Testis (tissue), 2 donors: ENCODE measurements at regions not wholly inside any gene's neighbourhood (a gene's known extent, or its start where the extent isn't known, plus 50 kb on each side); places are given as distances from the start of the nearest gene placed in this dataset.

Experiments
- CTCF ChIP-seq, 3 experiments: fragments of 450-650 bp in 2 of 3; fragments of 200-600 bp in 1 of 3; sonication (generic) in 1 of 3; IDR thresholded peaks; one replicate each; pipeline ENCODE4 v1.5.1; 2016 to 2019; ENCODE audit warnings: antibody characterized with exemption in 3 of 3, mild to moderate bottlenecking in 2 of 3, moderate library complexity in 1 of 3
- POLR2A ChIP-seq: fragments of 450-650 bp; IDR thresholded peaks from one replicate; pipeline ENCODE4 v1.6.1; 2017; ENCODE audit warnings: antibody characterized with exemption, mild to moderate bottlenecking, moderate library complexity

- TF ChIP-seq CTCF (IDR thresholded peaks at IDR 0.05) (no peak), POLR2A (no peak)
These were observed 74.9 kb upstream of the MED13L start for GRCh38 chr12:116352315-116352835.
